ENCODE measurements at regions not wholly inside any gene's neighbourhood (a gene's known extent, or its start where the extent isn't known, plus 50 kb on each side); places are given as distances from the start of the nearest gene placed in this dataset.
A peak's percentile ranks its signal among the peaks of the same experiment; 100 is the strongest.
"Not testable (repeated sequence)": the region's sequence is repeated elsewhere in the genome, so short reads cannot be mapped to it uniquely, and the experiment has no call there.

- DNase-seq: no peak
These were observed 87.1 kb upstream of the KCNA1 start for GRCh38 chr12:4822572-4822971.

DNA sequence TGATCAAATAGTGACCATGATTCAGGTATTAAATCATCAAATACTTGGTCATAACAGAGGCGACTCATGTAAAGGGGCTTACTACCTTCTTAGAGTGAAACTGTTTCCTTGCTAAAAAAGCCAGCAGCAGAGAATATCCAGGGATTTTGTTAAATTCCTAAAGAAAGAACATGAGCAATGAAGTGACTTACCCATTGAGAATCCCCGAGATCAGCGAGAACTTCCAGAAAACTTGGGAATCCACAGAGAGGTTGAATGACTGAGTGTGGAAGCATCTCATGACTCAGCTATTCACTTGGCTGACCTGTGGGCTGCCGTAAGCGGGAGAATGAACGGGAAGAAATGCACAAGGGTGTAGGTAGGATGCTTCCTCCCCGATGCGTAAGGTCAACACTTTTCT, 85.3 kb upstream of the KCNA1 start:
- DNase-seq: no peak

GRCh38 chr12:4825011-4825858, 84.5 kb upstream of the KCNA1 start:
- no peak for DNase-seq

DNA sequence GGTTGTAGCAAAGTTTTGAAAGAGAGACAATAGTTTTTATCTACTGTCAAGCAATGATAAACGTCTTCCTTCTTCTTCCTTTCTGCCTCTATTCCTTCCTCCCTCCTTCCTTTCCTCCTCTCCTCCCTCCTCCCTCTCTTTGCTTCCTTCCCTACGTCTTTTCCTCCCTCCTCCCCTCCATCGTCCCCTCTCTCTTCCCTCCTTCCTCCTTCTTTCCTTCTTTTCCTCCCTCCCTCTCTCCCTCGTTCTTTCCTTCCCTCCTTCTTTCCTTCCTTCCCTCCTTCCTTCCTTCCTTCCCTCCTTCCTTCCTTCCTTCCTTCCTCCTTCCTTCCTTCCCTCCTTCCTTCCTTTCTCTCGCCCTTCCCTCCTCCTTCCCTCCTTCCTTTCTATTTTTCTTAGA, 82.8 kb upstream of the KCNA1 start:
- no peak for DNase-seq

GRCh38 chr12:4828176-4828575, 81.5 kb upstream of the KCNA1 start:
- no peak for DNase-seq

- no peak for DNase-seq
These were observed 80.4 kb upstream of the KCNA1 start for GRCh38 chr12:4829161-4829792.

DNA sequence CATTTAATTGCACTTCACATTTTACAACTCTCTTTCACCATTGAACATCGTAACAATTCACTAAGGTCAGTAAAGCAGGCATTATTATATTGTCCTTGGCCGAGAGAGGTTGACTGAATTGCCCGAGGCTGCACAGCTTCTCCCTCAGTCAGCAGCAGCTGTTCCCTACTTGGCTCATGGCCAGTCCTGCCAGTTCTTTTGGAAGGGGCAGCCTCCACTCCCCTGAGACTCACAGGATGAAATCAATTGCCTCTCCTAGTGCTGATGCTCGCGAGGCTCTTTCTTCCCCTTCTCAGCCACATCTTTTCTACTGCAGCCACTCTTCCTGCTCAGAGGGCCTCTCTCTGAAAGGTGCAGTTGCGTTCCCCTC, 79.9 kb upstream of the KCNA1 start:
- DNase-seq: no peak

GRCh38 chr12:4830556-4831210, 79.0 kb upstream of the KCNA1 start:
- no peak for DNase-seq

- no peak for DNase-seq
These were observed 76.7 kb upstream of the KCNA1 start for GRCh38 chr12:4833053-4833452.

- DNase-seq: no peak
These were observed 76.2 kb upstream of the KCNA1 start for GRCh38 chr12:4833524-4833923.

- not testable (repeated sequence) for DNase-seq
These were observed 67.3 kb upstream of the KCNA1 start for GRCh38 chr12:4842401-4842800.

GRCh38 chr12:4843907-4844306, 65.8 kb upstream of the KCNA1 start:
- no peak for DNase-seq

DNA sequence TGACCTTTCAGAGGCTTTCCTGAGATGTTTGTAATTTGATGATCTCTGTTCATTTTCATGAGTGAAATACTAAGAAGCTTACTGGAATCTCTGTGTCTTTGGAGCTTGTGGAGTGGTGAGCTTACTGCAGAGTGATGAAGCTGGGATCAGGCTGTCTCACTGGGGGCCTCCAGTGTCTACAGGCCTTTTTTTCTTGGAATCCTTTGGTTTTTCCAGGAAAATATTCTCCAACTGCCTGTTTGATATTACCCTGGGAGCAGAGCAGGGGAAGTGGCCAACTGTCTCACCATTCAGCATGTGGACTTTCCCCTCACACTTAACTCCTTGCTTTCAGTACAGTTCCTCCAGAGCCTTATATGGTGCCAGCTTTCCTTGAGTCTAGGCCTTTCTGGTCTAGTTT, 62.0 kb upstream of the KCNA1 start:
- no peak for DNase-seq

DNA sequence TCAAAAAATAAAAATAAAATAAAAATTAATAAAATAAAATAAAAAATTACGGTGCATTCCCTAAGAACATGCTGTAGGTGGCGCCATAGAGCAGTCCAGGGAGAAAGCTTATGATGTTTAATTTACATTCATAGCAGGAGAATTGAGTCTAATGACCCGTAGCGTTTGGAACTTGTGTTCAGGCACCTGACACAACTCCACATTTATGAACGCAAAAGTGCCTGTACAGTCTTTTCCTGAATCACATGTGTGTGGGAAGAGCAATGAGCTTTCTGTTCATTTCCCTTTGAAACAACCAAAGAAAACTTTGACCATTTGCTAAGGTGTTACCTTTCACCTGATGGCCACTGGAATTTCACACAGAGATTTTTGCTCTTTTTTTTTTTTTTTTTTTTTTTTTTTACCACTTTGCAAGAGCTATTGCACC, 60.6 kb upstream of the KCNA1 start:
- DNase-seq: no peak

GRCh38 chr12:4849795-4850345, 59.8 kb upstream of the KCNA1 start:
- no peak for DNase-seq

DNA sequence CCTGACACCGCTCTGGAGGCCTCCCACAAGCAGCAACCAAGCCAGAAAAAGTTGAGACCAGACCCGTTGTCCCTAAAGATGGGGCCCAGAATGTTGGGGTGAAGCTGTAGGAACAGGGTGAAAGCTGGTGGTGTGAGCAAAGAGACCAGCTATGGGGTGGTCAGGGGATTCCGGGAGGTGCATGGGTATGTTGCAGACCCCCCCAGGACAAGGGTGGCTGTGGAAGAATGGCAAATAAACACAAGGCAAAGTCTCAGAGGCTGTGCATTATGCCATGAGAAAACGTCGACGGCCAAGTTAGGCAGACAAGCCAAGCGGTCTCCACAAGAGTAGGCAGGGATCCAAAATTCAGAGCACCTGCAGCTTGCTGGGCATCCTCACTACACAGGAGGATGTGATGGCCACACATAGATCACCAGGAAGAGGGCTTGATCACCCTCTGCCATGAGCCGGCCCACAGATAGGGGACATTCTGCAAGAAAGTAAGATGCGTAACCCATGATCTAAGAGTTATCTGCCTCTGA, 58.8 kb upstream of the KCNA1 start:
- DNase-seq: no peak

- DNase-seq: no peak
These were observed 57.4 kb upstream of the KCNA1 start for GRCh38 chr12:4852308-4852707.

GRCh38 chr12:4852911-4853310, 56.8 kb upstream of the KCNA1 start:
- DNase-seq: no peak

DNA sequence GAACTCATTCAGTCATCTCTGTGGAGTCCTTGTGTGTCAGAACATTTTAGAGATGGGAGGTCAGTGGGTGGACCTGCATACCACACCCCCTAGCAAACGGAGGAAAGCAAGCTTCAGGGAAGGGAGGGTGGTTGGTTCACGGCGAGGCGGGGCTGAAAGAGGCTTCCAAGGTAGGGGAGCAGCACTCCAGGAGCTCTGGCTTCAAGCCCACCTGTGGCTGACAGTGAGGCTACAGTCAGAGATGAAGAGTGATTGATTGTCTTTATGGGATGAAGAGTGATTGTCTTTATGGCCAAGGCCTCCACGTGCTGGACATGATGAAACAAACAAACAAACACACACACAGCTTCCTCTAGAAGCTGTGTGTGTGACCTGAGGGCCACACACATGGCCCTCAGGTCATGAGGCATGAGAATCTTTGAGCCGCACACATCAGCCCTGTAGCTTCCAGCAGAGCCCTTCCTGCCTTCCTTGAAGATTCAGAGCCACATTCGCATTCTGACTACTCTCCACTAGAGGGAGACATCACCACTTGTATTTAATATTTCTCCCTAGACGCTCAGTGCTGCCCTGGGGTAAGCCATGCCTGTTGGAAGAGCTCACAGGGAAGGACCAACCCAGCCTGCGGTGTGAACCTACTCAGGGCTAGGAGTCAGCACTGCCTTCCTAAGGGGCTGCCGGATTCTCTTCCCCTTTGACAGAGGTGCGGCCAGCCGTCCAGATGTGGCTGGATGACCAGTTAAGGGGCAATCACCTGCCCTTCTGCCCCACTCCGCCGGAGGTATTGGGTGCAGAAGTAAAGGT, 54.4 kb upstream of the KCNA1 start:
- peak; percentile 28 for DNase-seq

- DNase-seq: no peak
These were observed 53.1 kb upstream of the KCNA1 start for GRCh38 chr12:4856596-4856995.

DNA sequence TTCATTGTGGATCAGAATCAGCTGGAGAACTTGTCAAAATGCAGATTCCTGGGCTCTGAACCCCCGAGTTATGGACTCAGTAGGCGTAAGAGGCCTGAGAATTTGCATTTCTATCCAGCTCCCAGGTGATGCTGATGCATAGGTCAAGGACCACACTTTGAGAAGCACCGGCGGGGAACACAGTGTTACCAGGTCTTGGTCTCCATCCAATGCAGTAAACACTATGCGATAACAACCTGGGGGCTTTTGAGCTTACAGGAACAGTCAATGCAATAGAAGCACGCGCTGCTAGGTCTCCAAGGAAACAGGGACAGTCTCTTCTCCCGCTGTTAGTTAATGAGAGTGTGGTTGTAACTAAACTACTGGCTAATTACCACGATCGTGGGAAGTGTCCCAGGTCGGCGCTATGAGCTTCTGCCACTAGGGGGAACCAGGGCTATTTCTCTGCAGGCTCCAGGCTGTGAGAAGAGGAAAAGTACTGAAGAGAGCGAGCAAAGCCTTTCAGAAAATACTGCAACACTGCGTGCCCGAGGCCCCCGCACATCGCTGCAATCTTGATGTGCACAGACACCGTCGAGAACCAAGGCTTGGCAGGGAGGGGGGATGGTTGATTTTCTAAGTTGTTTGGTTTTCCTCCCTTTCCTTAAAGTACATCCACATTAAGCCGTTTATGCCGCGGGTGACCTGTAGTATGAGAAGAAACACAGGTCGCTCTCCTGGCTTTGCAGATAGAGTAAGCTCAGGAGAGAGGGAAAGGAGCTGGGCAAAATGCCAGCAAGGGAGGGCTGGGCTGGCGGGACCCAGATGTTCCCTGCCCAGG, 52.0 kb upstream of the KCNA1 start:
- peak; percentile 69 for DNase-seq

DNA sequence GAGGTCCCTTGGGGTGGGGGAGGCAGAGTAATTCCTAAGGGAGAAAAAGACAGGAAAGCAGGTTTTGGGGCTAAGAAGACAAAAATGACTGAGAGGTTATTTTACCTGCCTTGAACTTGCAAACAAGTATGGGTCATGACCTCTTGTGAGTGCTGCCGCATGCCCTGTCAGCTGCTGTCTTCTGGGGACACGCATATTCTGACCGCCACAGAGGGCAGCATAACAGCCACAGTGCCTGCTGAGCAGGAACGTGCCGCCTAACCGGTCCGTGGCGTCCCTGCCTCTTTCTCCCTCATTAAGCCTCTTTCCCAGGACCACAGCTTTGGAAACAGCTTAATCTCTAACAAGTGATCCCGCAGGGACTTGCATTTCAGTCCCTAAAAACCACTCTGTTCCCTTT, 51.3 kb upstream of the KCNA1 start:
- no peak for DNase-seq
